ENCODE measurements at regions not wholly inside any gene's neighbourhood (a gene's known extent, or its start where the extent isn't known, plus 50 kb on each side); places are given as distances from the start of the nearest gene placed in this dataset.

- H3K9me3 ChIP-seq (replicated peaks; ENCODE audit: control insufficient read depth, insufficient read depth, low read length): no peaks in the 10 kb centered on the region
- H4K20me1 ChIP-seq (replicated peaks; ENCODE audit: control insufficient read depth, extremely low read depth, insufficient read depth, low read length): no peaks in the 10 kb centered on the region
- no peak for TF ChIP-seq FOS (IDR thresholded peaks at IDR 0.05; ENCODE audit: borderline replicate concordance, insufficient read depth, low read length)
- TF ChIP-seq MYC (IDR thresholded peaks at IDR 0.05; ENCODE audit: low read depth, low read length): no peak
- no peak for TF ChIP-seq POLR2AphosphoS5 (IDR thresholded peaks at IDR 0.05; ENCODE audit: insufficient read depth, low read depth, low read length)
- TF ChIP-seq POLR2A (IDR thresholded peaks at IDR 0.05; ENCODE audit: low read depth, low read length): no peak
- no peak for TF ChIP-seq JUN (IDR thresholded peaks at IDR 0.05; ENCODE audit: borderline replicate concordance, insufficient read depth, insufficient read length, low read depth)
- no peak for TF ChIP-seq MAX (IDR thresholded peaks at IDR 0.05; ENCODE audit: insufficient read depth, insufficient read length)
- TF ChIP-seq CTCF (IDR thresholded peaks at IDR 0.05; ENCODE audit: extremely low read depth in 1 of 2, insufficient read depth in 1 of 2, low read depth in 1 of 2, low read length in 2 of 2): no peak
- TF ChIP-seq GATA2 (IDR thresholded peaks at IDR 0.05; ENCODE audit: insufficient read depth, insufficient read length, low read depth, low read length): no peak
- no peak for TF ChIP-seq EZH2 (IDR thresholded peaks at IDR 0.05; ENCODE audit: borderline replicate concordance, low read depth, low read length, severe bottlenecking)
- ChIA-PET CTCF (interaction anchor here (1.0 to 3.0 kb wide), 5 partner anchors 8 to 52 kb away, joined by 3 to 12 read pairs (median 4); no protein-coding TSS in a partner anchor), POLR2A (no interaction called here)
- H3K27ac ChIP-seq (ENCODE audit: insufficient read depth, low read depth, low read length): no peak overlapping the region
- H3K4me1 ChIP-seq (ENCODE audit: control insufficient read depth, extremely low read depth, insufficient read depth, low read length): no peaks in the 10 kb centered on the region
- no peak overlapping the region for H2AFZ ChIP-seq (ENCODE audit: low read depth, low read length)
- H3K9me1 ChIP-seq (replicated peaks; ENCODE audit: control insufficient read depth, extremely low read depth, insufficient read depth, low read length): no peaks in the 10 kb centered on the region
- intact Hi-C loops (cut with micrococcal nuclease): no loop called here
- dilution Hi-C loops (cut with MboI; ENCODE audit: extremely low pct_ligation_motif_present, low sequenced_read_pairs): no loop called here
- H3K9ac ChIP-seq (replicated peaks; ENCODE audit: extremely low read depth, insufficient read depth, low read length): no peak overlapping the region
- H3K4me2 ChIP-seq (ENCODE audit: insufficient read depth, low read length): no peak overlapping the region
- no TSS peak for BruUV-seq (replicated peaks)
- H3K4me3 ChIP-seq (replicated peaks in 1 of 3; ENCODE audit: insufficient read depth in 1 of 3, low read depth in 1 of 3, low read length in 3 of 3): no peak overlapping the region
- H3K27me3 ChIP-seq (ENCODE audit: control insufficient read depth in 2 of 2, insufficient read depth in 2 of 2, low read length in 2 of 2): peaks cover 20 to 21% of the 10 kb centered on the region in 2 experiments
- H3K36me3 ChIP-seq (ENCODE audit: control insufficient read depth in 2 of 2, extremely low read depth in 1 of 2, insufficient read depth in 2 of 2, low read length in 2 of 2): no peaks in the 10 kb centered on the region
- DNase-seq (ENCODE audit: low read depth, low spot score) (no peak), FAIRE-seq (no peak)
- H3K79me2 ChIP-seq (ENCODE audit: control insufficient read depth, insufficient read depth, low read length): no peaks in the 10 kb centered on the region
Measured at GRCh38 chr22:22043296-22044078, 60.9 kb upstream of the TOP3B start.

Measured in endothelial cell of umbilical vein (primary cell).